Left renal pelvis (tissue), 4 donors: ENCODE measurements at regions not wholly inside any gene's neighbourhood (a gene's known extent, or its start where the extent isn't known, plus 50 kb on each side); places are given as distances from the start of the nearest gene placed in this dataset.
"Not testable (repeated sequence)": the region's sequence is repeated elsewhere in the genome, so short reads cannot be mapped to it uniquely, and the experiment has no call there.

ENCODE experiments used
- DNase-seq, 4 donors: peaks; one replicate each; pipeline ENCODE4 v3.0.0-alpha.2; 2013; ENCODE audit warnings: low read depth in 4 of 4, low spot score in 3 of 4

- not testable (repeated sequence) for DNase-seq
These were observed 1643.7 kb downstream of the SPATA31A7 start for GRCh38 chr9:62833323-62834200.

GRCh38 chr9:62837254-62837911 is 1647.5 kb downstream of the SPATA31A7 start:
- DNase-seq, result not testable (repeated sequence)

GRCh38 chr9:62838024-62838718 is 1648.3 kb downstream of the SPATA31A7 start:
- peak; percentile 50 to 64 (median 56) for DNase-seq

GRCh38 chr9:62839168-62839567 is 1649.3 kb downstream of the SPATA31A7 start:
- DNase-seq, result not testable (repeated sequence)

GRCh38 chr9:62843145-62843544 is 1653.3 kb downstream of the SPATA31A7 start:
- DNase-seq, result not testable (repeated sequence)

- not testable (repeated sequence) for DNase-seq
These were observed 1654.0 kb downstream of the SPATA31A7 start for GRCh38 chr9:62843706-62844290.

GRCh38 chr9:62844681-62845185 is 1654.9 kb downstream of the SPATA31A7 start:
- not testable (repeated sequence) for DNase-seq

GRCh38 chr9:62848258-62848657 is 1658.4 kb downstream of the SPATA31A7 start:
- DNase-seq, result not testable (repeated sequence)

- not testable (repeated sequence) for DNase-seq
These were observed 1660.2 kb downstream of the SPATA31A7 start for GRCh38 chr9:62849991-62850390.

- not testable (repeated sequence) for DNase-seq
These were observed 1667.4 kb downstream of the SPATA31A7 start for GRCh38 chr9:62857280-62857679.

- not testable (repeated sequence) for DNase-seq
These were observed 1668.4 kb downstream of the SPATA31A7 start for GRCh38 chr9:62858240-62858639.

- DNase-seq, result not testable (repeated sequence)
These were observed 1671.4 kb downstream of the SPATA31A7 start for GRCh38 chr9:62860939-62861860.

GRCh38 chr9:62862180-62862579 is 1672.3 kb downstream of the SPATA31A7 start:
- DNase-seq, result not testable (repeated sequence)

GRCh38 chr9:62863319-62863718 is 1673.5 kb downstream of the SPATA31A7 start:
- DNase-seq, result not testable (repeated sequence)

- not testable (repeated sequence) for DNase-seq
These were observed 1674.0 kb downstream of the SPATA31A7 start for GRCh38 chr9:62863867-62864266.

GRCh38 chr9:62864481-62865469 is 1674.9 kb downstream of the SPATA31A7 start:
- DNase-seq, result peak in 2 of 4 donors; percentile 34 to 55

- DNase-seq, result not testable (repeated sequence)
These were observed 1679.2 kb downstream of the SPATA31A7 start for GRCh38 chr9:62869061-62869460.

- not testable (repeated sequence) for DNase-seq
These were observed 1681.9 kb downstream of the SPATA31A7 start for GRCh38 chr9:62871765-62872164.
